ENCODE measurements at regions not wholly inside any gene's neighbourhood (a gene's known extent, or its start where the extent isn't known, plus 50 kb on each side); places are given as distances from the start of the nearest gene placed in this dataset.

- H3K4me2 ChIP-seq (replicated peaks; ENCODE audit: low read depth, low read length, poor library complexity, severe bottlenecking) = no peak overlapping the region
- no peak overlapping the region for H2AFZ ChIP-seq (ENCODE audit: insufficient read depth, low read depth, low read length, poor library complexity, severe bottlenecking)
- H3K9me3 Mint-ChIP-seq (ENCODE audit: insufficient read depth) = no peaks in the 10 kb centered on the region
- POLR2A ChIA-PET = no interaction called here
- no peak overlapping the region for H3K27ac ChIP-seq (ENCODE audit: low read length in 2 of 2)
- no peak for ATAC-seq (ENCODE audit: low read depth)
- no peak overlapping the region for H3K9ac ChIP-seq (ENCODE audit: low read length)
- no peaks in the 10 kb centered on the region for H3K79me2 ChIP-seq (ENCODE audit: control insufficient read depth, insufficient read depth, low read length)
- H3K4me1 ChIP-seq (ENCODE audit: control insufficient read depth in 2 of 2, insufficient read depth in 2 of 2, low read length in 2 of 2) = no peaks in the 10 kb centered on the region
- H3K27me3 Mint-ChIP-seq = peaks cover 18% of the 10 kb centered on the region
- no peak overlapping the region for H3K4me3 Mint-ChIP-seq
- DNase-seq = no peak
- no peaks in the 10 kb centered on the region for H3K4me1 Mint-ChIP-seq
- no peak overlapping the region for H3K4me3 ChIP-seq (ENCODE audit: control extremely low read depth in 1 of 5, extremely low read depth in 1 of 5, insufficient read depth in 1 of 5, low read depth in 2 of 5, low read length in 4 of 5)
- H3K27me3 ChIP-seq (replicated peaks in 1 of 4; ENCODE audit: control extremely low read depth in 1 of 4, control insufficient read depth in 3 of 4, insufficient read depth in 4 of 4, low read length in 3 of 4) = peaks cover 0 to 11% (median 0%) of the 10 kb centered on the region in 4 experiments
- CTCF ChIA-PET = no interaction called here
- TF ChIP-seq EZH2 (IDR thresholded peaks at IDR 0.05; ENCODE audit: borderline replicate concordance, insufficient read depth, low read depth, low read length, poor library complexity, severe bottlenecking) (no peak), CTCF (IDR thresholded peaks at IDR 0.05) (no peak)
- WGBS (ENCODE audit: insufficient coverage) = 82% methylated on average over 6 of the region's 7 CpGs
- intact Hi-C loops (cut with micrococcal nuclease) = no loop called here
- no peaks in the 10 kb centered on the region for H3K36me3 ChIP-seq (replicated peaks in 1 of 2; ENCODE audit: control extremely low read depth in 1 of 2, control insufficient read depth in 1 of 2, extremely low read depth in 1 of 2, insufficient read depth in 2 of 2, low read length in 1 of 2)
- no peaks in the 10 kb centered on the region for H4K20me1 ChIP-seq (ENCODE audit: control insufficient read depth, insufficient read depth, low read length, poor library complexity, severe bottlenecking)
- no peaks in the 10 kb centered on the region for H3K9me3 ChIP-seq (ENCODE audit: control extremely low read depth in 1 of 3, control insufficient read depth in 2 of 3, insufficient read depth in 1 of 3, low read length in 2 of 3)
- H3K27ac Mint-ChIP-seq = no peak overlapping the region
These were observed 139.6 kb downstream of the VEGFA start for GRCh38 chr6:43909474-43910148.

GRCh38 chr6:43907789-43908472 is 137.9 kb downstream of the VEGFA start:
- Histone ChIP-seq H3K79me2 (ENCODE audit: control insufficient read depth, insufficient read depth, low read length) (no peaks in the 10 kb centered on the region), H3K4me3 (ENCODE audit: control extremely low read depth in 1 of 5, extremely low read depth in 1 of 5, insufficient read depth in 1 of 5, low read depth in 2 of 5, low read length in 4 of 5) (no peak overlapping the region), H3K27ac (ENCODE audit: low read length in 2 of 2) (no peak overlapping the region), H2AFZ (ENCODE audit: insufficient read depth, low read depth, low read length, poor library complexity, severe bottlenecking) (no peak overlapping the region), H3K36me3 (replicated peaks in 1 of 2; ENCODE audit: control extremely low read depth in 1 of 2, control insufficient read depth in 1 of 2, extremely low read depth in 1 of 2, insufficient read depth in 2 of 2, low read length in 1 of 2) (no peaks in the 10 kb centered on the region), H3K4me1 (ENCODE audit: control insufficient read depth in 2 of 2, insufficient read depth in 2 of 2, low read length in 2 of 2) (no peaks in the 10 kb centered on the region), H3K4me2 (replicated peaks; ENCODE audit: low read depth, low read length, poor library complexity, severe bottlenecking) (no peak overlapping the region), H3K27me3 (replicated peaks in 1 of 4; ENCODE audit: control extremely low read depth in 1 of 4, control insufficient read depth in 3 of 4, insufficient read depth in 4 of 4, low read length in 3 of 4) (peaks cover 0 to 11% (median 0%) of the 10 kb centered on the region in 4 experiments), H4K20me1 (ENCODE audit: control insufficient read depth, insufficient read depth, low read length, poor library complexity, severe bottlenecking) (no peaks in the 10 kb centered on the region), H3K9ac (ENCODE audit: low read length) (no peak overlapping the region), H3K9me3 (ENCODE audit: control extremely low read depth in 1 of 3, control insufficient read depth in 2 of 3, insufficient read depth in 1 of 3, low read length in 2 of 3) (no peaks in the 10 kb centered on the region)
- no peak for ATAC-seq (ENCODE audit: low read depth)
- intact Hi-C loops (cut with micrococcal nuclease) = no loop called here
- DNase-seq = no peak
- peaks cover 18% of the 10 kb centered on the region for H3K27me3 Mint-ChIP-seq
- ChIA-PET CTCF (no interaction called here), POLR2A (no interaction called here)
- no peaks in the 10 kb centered on the region for H3K4me1 Mint-ChIP-seq
- H3K4me3 Mint-ChIP-seq = no peak overlapping the region
- H3K9me3 Mint-ChIP-seq (ENCODE audit: insufficient read depth) = no peaks in the 10 kb centered on the region
- no peak overlapping the region for H3K27ac Mint-ChIP-seq
- WGBS (ENCODE audit: insufficient coverage) = 81% methylated on average over 3 of the region's 4 CpGs
- no peak for TF ChIP-seq CTCF (IDR thresholded peaks at IDR 0.05)
- TF ChIP-seq EZH2 (IDR thresholded peaks at IDR 0.05; ENCODE audit: borderline replicate concordance, insufficient read depth, low read depth, low read length, poor library complexity, severe bottlenecking) = no peak

Data from B cell (primary cell).